ENCODE measurements at regions not wholly inside any gene's neighbourhood (a gene's known extent, or its start where the extent isn't known, plus 50 kb on each side); places are given as distances from the start of the nearest gene placed in this dataset.

DNA sequence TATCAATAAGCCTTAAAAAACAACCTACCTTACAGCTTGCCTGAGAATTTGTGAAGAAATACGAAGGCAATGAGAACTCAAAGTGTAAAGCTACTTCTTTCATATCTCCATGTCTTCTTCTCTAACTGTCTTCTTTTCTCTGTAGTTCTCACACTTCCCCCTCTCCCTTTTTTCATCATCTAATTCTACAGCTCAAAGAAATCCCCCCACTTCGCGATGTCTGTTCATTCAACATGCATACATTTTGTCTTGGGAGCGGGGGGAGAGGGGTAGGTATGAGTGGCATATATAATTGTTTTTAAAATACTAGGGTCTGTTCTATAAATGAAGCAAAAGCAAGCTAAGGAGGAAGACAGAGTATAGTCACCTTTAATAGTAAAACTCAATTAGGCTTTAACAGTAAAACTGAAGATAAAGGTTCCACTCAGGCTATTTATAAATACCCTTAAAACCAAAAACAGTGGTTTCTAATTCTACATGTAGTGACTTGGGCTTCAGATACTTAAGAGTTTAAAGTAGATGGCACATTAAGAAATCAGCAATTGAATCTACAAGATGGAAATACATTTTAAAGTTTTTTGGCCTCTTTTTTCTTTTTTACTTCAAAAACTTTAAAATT, 106.9 kb downstream of the KLF12 start:
- Histone ChIP-seq H3K27ac (ENCODE audit: insufficient read depth, low read length) (no peak overlapping the region), H2BK120ac (ENCODE audit: low read depth, low read length) (no peak overlapping the region), H3K4ac (ENCODE audit: low read depth, low read length) (no peak overlapping the region), H4K91ac (ENCODE audit: insufficient read depth, low read depth, low read length) (no peak overlapping the region), H4K8ac (ENCODE audit: low read depth in 2 of 2, low read length in 2 of 2) (no peak overlapping the region), H3K4me2 (ENCODE audit: low read depth, low read length) (no peak overlapping the region), H3K27me3 (ENCODE audit: control insufficient read depth, insufficient read depth, low read length) (no peaks in the 10 kb centered on the region), H2BK20ac (ENCODE audit: low read depth, low read length) (no peak overlapping the region), H3K9me3 (ENCODE audit: control insufficient read depth, insufficient read depth, low read length) (no peaks in the 10 kb centered on the region), H4K20me1 (ENCODE audit: insufficient read depth, low read length) (no peaks in the 10 kb centered on the region), H3K18ac (ENCODE audit: low read depth, low read length) (no peak overlapping the region), H2AK5ac (ENCODE audit: low read depth, low read length) (no peak overlapping the region), H2BK5ac (ENCODE audit: low read depth, low read length, poor library complexity, severe bottlenecking) (no peak overlapping the region), H3K9ac (ENCODE audit: low read depth, low read length) (no peak overlapping the region), H3K4me3 (ENCODE audit: insufficient read depth, low read depth, low read length) (no peak overlapping the region), H2AK9ac (replicated peaks; ENCODE audit: low read depth, low read length, poor library complexity) (no peak overlapping the region), H3K79me1 (ENCODE audit: low read depth in 1 of 2, low read length in 2 of 2) (peaks cover 24 to 44% of the 10 kb centered on the region in 2 experiments), H3K36me3 (ENCODE audit: control insufficient read depth, insufficient read depth, low read length) (no peaks in the 10 kb centered on the region), H3K4me1 (ENCODE audit: control insufficient read depth, insufficient read depth, low read length) (no peaks in the 10 kb centered on the region), H3K56ac (ENCODE audit: extremely low read depth, insufficient read depth, low read length) (no peak overlapping the region), H2AFZ (replicated peaks; ENCODE audit: low read length, poor library complexity) (no peak overlapping the region), H3K9me1 (ENCODE audit: insufficient read depth, low read length) (no peaks in the 10 kb centered on the region), H3K14ac (replicated peaks; ENCODE audit: low read depth, low read length) (no peak overlapping the region), H2BK15ac (ENCODE audit: low read depth, low read length) (no peak overlapping the region), H3K23ac (ENCODE audit: low read depth, low read length) (no peak overlapping the region), H4K5ac (ENCODE audit: low read depth, low read length) (no peak overlapping the region)
- TF ChIP-seq CEBPB (IDR thresholded peaks at IDR 0.05; ENCODE audit: low read depth, low read length) = no peak
- no peak for TF ChIP-seq NFE2L2 (IDR thresholded peaks at IDR 0.05; ENCODE audit: low read depth, low read length)
- TF ChIP-seq MAZ (IDR thresholded peaks at IDR 0.05; ENCODE audit: borderline replicate concordance, low read depth, low read length) = no peak
- no peak for TF ChIP-seq RCOR1 (IDR thresholded peaks at IDR 0.05; ENCODE audit: insufficient replicate concordance, low read length)
- no peak for TF ChIP-seq SMC3 (IDR thresholded peaks at IDR 0.05; ENCODE audit: low read depth, low read length)
- no peak for TF ChIP-seq RFX5 (IDR thresholded peaks at IDR 0.05; ENCODE audit: low read depth, low read length)
- no peak for TF ChIP-seq RAD21 (IDR thresholded peaks at IDR 0.05; ENCODE audit: low read length)
- TF ChIP-seq POLR2A (IDR thresholded peaks at IDR 0.05; ENCODE audit: low read depth, low read length) = no peak
- TF ChIP-seq, protein P1, sequence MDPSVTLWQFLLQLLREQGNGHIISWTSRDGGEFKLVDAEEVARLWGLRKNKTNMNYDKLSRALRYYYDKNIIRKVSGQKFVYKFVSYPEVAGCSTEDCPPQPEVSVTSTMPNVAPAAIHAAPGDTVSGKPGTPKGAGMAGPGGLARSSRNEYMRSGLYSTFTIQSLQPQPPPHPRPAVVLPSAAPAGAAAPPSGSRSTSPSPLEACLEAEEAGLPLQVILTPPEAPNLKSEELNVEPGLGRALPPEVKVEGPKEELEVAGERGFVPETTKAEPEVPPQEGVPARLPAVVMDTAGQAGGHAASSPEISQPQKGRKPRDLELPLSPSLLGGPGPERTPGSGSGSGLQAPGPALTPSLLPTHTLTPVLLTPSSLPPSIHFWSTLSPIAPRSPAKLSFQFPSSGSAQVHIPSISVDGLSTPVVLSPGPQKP (IDR thresholded peaks at IDR 0.05; ENCODE audit: borderline replicate concordance, low read depth, low read length) = no peak
- TF ChIP-seq USF2 (IDR thresholded peaks at IDR 0.05; ENCODE audit: low read depth, low read length) = no peak
- no peak for TF ChIP-seq FOS (IDR thresholded peaks at IDR 0.05; ENCODE audit: low read depth, low read length)
- TF ChIP-seq CHD1 (IDR thresholded peaks at IDR 0.05; ENCODE audit: low read depth, low read length) = no peak
- TF ChIP-seq MXI1 (IDR thresholded peaks at IDR 0.05; ENCODE audit: borderline replicate concordance, low read depth, low read length) = no peak
- TF ChIP-seq MAFK (IDR thresholded peaks at IDR 0.05; ENCODE audit: low read depth, low read length) = no peak
- TF ChIP-seq BHLHE40 (IDR thresholded peaks at IDR 0.05; ENCODE audit: low read depth, low read length) = no peak
- dilution Hi-C loops (cut with HindIII; ENCODE audit: low sequenced_read_pairs, unreplicated experiment) (no loop called here), intact Hi-C loops (cut with micrococcal nuclease) (no loop called here), in situ Hi-C loops (cut with MboI; ENCODE audit: low sequenced_read_pairs) (no loop called here)
- ATAC-seq (ENCODE audit: low read depth) = no peak
- BruUV-seq (replicated peaks) = no TSS peak
- DNase-seq = no peak
- WGBS, 2 experiments (ENCODE audit: extremely low coverage in 2 of 2, insufficient read length in 1 of 2) = no CpG with 5 or more reads among the region's 4 CpGs
- ChIA-PET POLR2A (ENCODE audit: unreplicated experiment) (no interaction called here), CTCF (no interaction called here)
